ENCODE measurements at regions not wholly inside any gene's neighbourhood (a gene's known extent, or its start where the extent isn't known, plus 50 kb on each side); places are given as distances from the start of the nearest gene placed in this dataset.

GRCh38 chr11:104366321-104366734 is 202.4 kb upstream of the PDGFD start:
- ChIA-PET POLR2A (ENCODE audit: partially characterized antibody) (no interaction called here), CTCF (ENCODE audit: partially characterized antibody) (interaction anchor here (1.4 to 2.9 kb wide), 3 partner anchors 9 to 34 kb away, joined by 3 to 13 read pairs (median 4); no protein-coding TSS in a partner anchor)
- no peak overlapping the region for H3K4me2 ChIP-seq (ENCODE audit: insufficient read depth in 1 of 2, low read depth in 2 of 2, low read length in 2 of 2)
- no peak overlapping the region for H2BK20ac ChIP-seq (ENCODE audit: low read length)
- no peak overlapping the region for H3K4ac ChIP-seq (replicated peaks; ENCODE audit: insufficient read length, low read depth, low read length)
- H2BK12ac ChIP-seq (ENCODE audit: low read depth, low read length), result no peak overlapping the region
- no peaks in the 10 kb centered on the region for H3K27me3 ChIP-seq (replicated peaks in 1 of 4; ENCODE audit: control insufficient read depth in 3 of 4, extremely low read depth in 1 of 4, insufficient read depth in 3 of 4, low read length in 3 of 4)
- H2BK120ac ChIP-seq (replicated peaks; ENCODE audit: low read depth, low read length), result no peak overlapping the region
- H3K36me3 ChIP-seq (ENCODE audit: control insufficient read depth in 2 of 4, insufficient read depth in 4 of 4, low read length in 3 of 4), result peaks cover 0 to 3% (median 0%) of the 10 kb centered on the region in 4 experiments; a peak in 1 of 8 replicates
- no peaks in the 10 kb centered on the region for H3K79me2 ChIP-seq (ENCODE audit: control insufficient read depth in 1 of 2, insufficient read depth in 2 of 2, low read length in 2 of 2)
- FAIRE-seq (no peak), DNase-seq (ENCODE audit: low read depth in 1 of 2, low spot score in 2 of 2) (no peak)
- no peak overlapping the region for H3K56ac ChIP-seq (replicated peaks; ENCODE audit: insufficient read length, low read depth, low read length)
- WGBS, 2 experiments (ENCODE audit: extremely low coverage in 1 of 2, insufficient coverage in 1 of 2, insufficient read length in 1 of 2, insufficient replicate concordance in 2 of 2, low coverage in 1 of 2, low lambda C conversion rate in 2 of 2, missing lambda C conversion rate in 1 of 2), result 97% methylated on average over 24 of the region's 33 CpGs; no CpG with 5 or more reads in 1 of the 2 experiments
- no peaks in the 10 kb centered on the region for H3K4me1 ChIP-seq (replicated peaks in 1 of 4; ENCODE audit: control insufficient read depth in 3 of 4, insufficient read depth in 4 of 4, low read length in 3 of 4)
- H4K8ac ChIP-seq (ENCODE audit: extremely low read depth, insufficient read depth, low read length), result no peak overlapping the region
- no peak overlapping the region for H4K91ac ChIP-seq (replicated peaks; ENCODE audit: insufficient read length, low read length)
- no peak overlapping the region for H3K23ac ChIP-seq (ENCODE audit: insufficient read length)
- H2AFZ ChIP-seq (ENCODE audit: low read length), result no peak overlapping the region
- no peak overlapping the region for H2BK5ac ChIP-seq (ENCODE audit: low read depth, low read length)
- no peak overlapping the region for H3K18ac ChIP-seq (ENCODE audit: extremely low read depth, low read length)
- H4K5ac ChIP-seq (ENCODE audit: insufficient read length, low read depth, low read length), result no peak overlapping the region
- H3K9ac ChIP-seq (replicated peaks in 1 of 4; ENCODE audit: extremely low read depth in 1 of 4, low read depth in 3 of 4, low read length in 3 of 4), result no peak overlapping the region
- no peak overlapping the region for H3K4me3 ChIP-seq (ENCODE audit: extremely low read depth in 1 of 4, insufficient read depth in 2 of 4, low read depth in 3 of 4, low read length in 4 of 4)
- no peaks in the 10 kb centered on the region for H3K23me2 ChIP-seq (ENCODE audit: low read depth, low read length)
- no peak overlapping the region for H3K27ac ChIP-seq (ENCODE audit: low read depth, low read length)
- H4K20me1 ChIP-seq (replicated peaks in 1 of 2; ENCODE audit: control insufficient read depth in 1 of 2, insufficient read depth in 2 of 2, low read length in 2 of 2), result no peaks in the 10 kb centered on the region
- peaks cover 4 to 8% of the 10 kb centered on the region in 2 experiments; a peak in 1 of 4 replicates for H3K9me3 ChIP-seq (ENCODE audit: insufficient read depth in 2 of 2, low read depth in 1 of 2, low read length in 1 of 2)
- no peak overlapping the region for H2BK15ac ChIP-seq (ENCODE audit: low read length)
- H2AK5ac ChIP-seq (ENCODE audit: low read depth, low read length), result no peak overlapping the region
- H3K79me1 ChIP-seq (ENCODE audit: low read depth, low read length), result no peaks in the 10 kb centered on the region
- no peak overlapping the region for H3K14ac ChIP-seq (ENCODE audit: insufficient read length)
- TF ChIP-seq POU5F1 (IDR thresholded peaks at IDR 0.05; ENCODE audit: low read depth, low read length) (no peak), E2F6 (IDR thresholded peaks at IDR 0.05) (no peak)

Data from H1 (cell line).